H1 (cell line): ENCODE measurements at regions not wholly inside any gene's neighbourhood (a gene's known extent, or its start where the extent isn't known, plus 50 kb on each side); places are given as distances from the start of the nearest gene placed in this dataset.
A peak's percentile ranks its signal among the peaks of the same experiment; 100 is the strongest.

Experiments
- CTCF ChIA-PET: fragments of 300-600 bp; sonication (Branson Sonifier 250); formaldehyde crosslinking; loops from one replicate; lab custom pipeline; 2021; ENCODE audit not compliant: partially characterized antibody; lab: Charles Lee
- POLR2A ChIA-PET: fragments of 300-600 bp; sonication (Branson Sonifier 250); formaldehyde crosslinking; loops from one replicate; lab custom pipeline; 2021; ENCODE audit warnings: inconsistent platforms; ENCODE audit not compliant: partially characterized antibody; lab: Charles Lee
- DNase-seq, 2 experiments: peaks; one replicate each; pipeline versions ENCODE4 v3.0.0 to v3.0.0-alpha.2; 2010 to 2022; ENCODE audit warnings: low spot score in 2 of 2, low read depth in 1 of 2, mixed read lengths in 1 of 2
- FAIRE-seq: peaks from 2 replicates; lab custom pipeline; 2011; peaks lifted over from hg19 to GRCh38; lab: Jason Lieb, UNC
- H2AFZ ChIP-seq: 2 replicates; pipeline ENCODE4 v1.8.1; 2012; ENCODE audit warnings: low read length, inconsistent platforms
- H2AK5ac ChIP-seq: 2 replicates; pipeline ENCODE4 v1.6.1; 2013; ENCODE audit warnings: low read depth, low read length
- H2BK120ac ChIP-seq: replicated peaks from 2 replicates; pipeline ENCODE3; 2013; ENCODE audit warnings: low read depth, low read length, inconsistent platforms
- H2BK12ac ChIP-seq: 2 replicates; pipeline ENCODE4 v1.6.1; 2013; ENCODE audit warnings: low read depth, low read length
- H2BK15ac ChIP-seq: 2 replicates; pipeline ENCODE4 v1.6.1; 2013; ENCODE audit warnings: low read length
- H2BK20ac ChIP-seq: 2 replicates; pipeline ENCODE4 v1.6.1; 2013; ENCODE audit warnings: low read length
- H2BK5ac ChIP-seq: 2 replicates; pipeline ENCODE4 v1.6.1; 2013; ENCODE audit warnings: low read depth, low read length
- H3K14ac ChIP-seq: 2 replicates; pipeline ENCODE4 v1.6.1; 2013; ENCODE audit warnings: inconsistent platforms; ENCODE audit not compliant: insufficient read length
- H3K18ac ChIP-seq: 2 replicates; pipeline ENCODE4 v1.6.1; 2013; ENCODE audit warnings: low read length; ENCODE audit errors: extremely low read depth
- H3K23ac ChIP-seq: 2 replicates; pipeline ENCODE4 v1.6.1; 2013; ENCODE audit warnings: inconsistent platforms; ENCODE audit not compliant: insufficient read length
- H3K23me2 ChIP-seq: 2 replicates; pipeline ENCODE4 v1.6.1; 2013; ENCODE audit warnings: low read depth, low read length
- H3K27ac ChIP-seq: 2 replicates; pipeline ENCODE4 v1.6.1; 2011; ENCODE audit warnings: low read depth, low read length, inconsistent platforms
- H3K27me3 ChIP-seq, 4 experiments: replicated peaks in 1 of 4; 1 replicate in 1 of 4; 2 replicates in 3 of 4; pipeline versions ENCODE4 v1.6.1 to v1.8.1; 2011 to 2013; ENCODE audit warnings: low read length in 3 of 4, mild to moderate bottlenecking in 3 of 4, inconsistent platforms in 2 of 4, mixed read lengths in 2 of 4, moderate library complexity in 1 of 4; ENCODE audit not compliant: control insufficient read depth in 3 of 4, insufficient read depth in 3 of 4; ENCODE audit errors: extremely low read depth in 1 of 4
- H3K36me3 ChIP-seq, 4 experiments: 2 replicates each; pipeline versions ENCODE4 v1.6.1 to v1.8.1; 2011 to 2013; ENCODE audit warnings: mild to moderate bottlenecking in 4 of 4, low read length in 3 of 4, moderate library complexity in 2 of 4, control low read depth in 1 of 4, inconsistent platforms in 1 of 4; ENCODE audit not compliant: insufficient read depth in 4 of 4, control insufficient read depth in 2 of 4
- H3K4ac ChIP-seq: replicated peaks from 2 replicates; pipeline ENCODE3; 2013; ENCODE audit warnings: low read length, low read depth, mixed read lengths, inconsistent platforms; ENCODE audit not compliant: insufficient read length
- H3K4me1 ChIP-seq, 4 experiments: replicated peaks in 1 of 4; 1 replicate in 1 of 4; 2 replicates in 3 of 4; pipeline versions ENCODE4 v1.6.1 to v1.8.1; 2011 to 2013; ENCODE audit warnings: low read length in 3 of 4, inconsistent platforms in 2 of 4, mixed read lengths in 1 of 4; ENCODE audit not compliant: insufficient read depth in 4 of 4, control insufficient read depth in 3 of 4
- H3K4me2 ChIP-seq, 2 experiments: 2 replicates each; pipeline versions ENCODE4 v1.6.1 to v1.8.1; 2011 to 2013; ENCODE audit warnings: low read depth in 2 of 2, low read length in 2 of 2, control low read depth in 1 of 2, inconsistent platforms in 1 of 2, mild to moderate bottlenecking in 1 of 2; ENCODE audit not compliant: insufficient read depth in 1 of 2
- H3K4me3 ChIP-seq, 4 experiments: fragments of 200-600, 300-600 bp in 1 of 4; sonication (generic), shearing (Covaris generic), sonication (Bioruptor Twin) in 1 of 4; 2 replicates each; pipeline versions ENCODE4 v1.5.1 to v1.8.1; 2011 to 2016; ENCODE audit warnings: low read length in 4 of 4, low read depth in 3 of 4, control low read depth in 2 of 4, inconsistent platforms in 2 of 4, mild to moderate bottlenecking in 2 of 4, mixed read lengths in 1 of 4, moderate library complexity in 1 of 4; ENCODE audit not compliant: insufficient read depth in 2 of 4; ENCODE audit errors: extremely low read depth in 1 of 4
- H3K56ac ChIP-seq: replicated peaks from 2 replicates; pipeline ENCODE3; 2013; ENCODE audit warnings: low read depth, mild to moderate bottlenecking, mixed read lengths, low read length, inconsistent platforms; ENCODE audit not compliant: insufficient read length
- H3K79me1 ChIP-seq: 2 replicates; pipeline ENCODE4 v1.6.1; 2013; ENCODE audit warnings: low read depth, low read length, control low read depth
- H3K79me2 ChIP-seq, 2 experiments: 2 replicates each; pipeline versions ENCODE4 v1.6.1 to v1.8.1; 2012 to 2013; ENCODE audit warnings: low read length in 2 of 2, mild to moderate bottlenecking in 2 of 2, inconsistent platforms in 1 of 2; ENCODE audit not compliant: insufficient read depth in 2 of 2, control insufficient read depth in 1 of 2
- H3K9ac ChIP-seq, 4 experiments: replicated peaks in 1 of 4; 1 replicate in 1 of 4; 2 replicates in 3 of 4; pipeline versions ENCODE4 v1.6.1 to v1.8.1; 2011 to 2013; ENCODE audit warnings: low read depth in 3 of 4, low read length in 3 of 4, control low read depth in 2 of 4, mild to moderate bottlenecking in 2 of 4, moderate library complexity in 2 of 4, inconsistent platforms in 1 of 4; ENCODE audit errors: extremely low read depth in 1 of 4
- H3K9me3 ChIP-seq, 2 experiments: 2 replicates each; pipeline versions ENCODE4 v1.6.1 to v1.8.1; 2012 to 2013; ENCODE audit warnings: mild to moderate bottlenecking in 2 of 2, moderate library complexity in 2 of 2, control low read depth in 1 of 2, inconsistent platforms in 1 of 2, low read depth in 1 of 2, low read length in 1 of 2, mixed read lengths in 1 of 2; ENCODE audit not compliant: insufficient read depth in 2 of 2
- H4K20me1 ChIP-seq, 2 experiments: replicated peaks in 1 of 2; 2 replicates each; pipeline versions ENCODE3 to v1.8.1; 2011 to 2013; ENCODE audit warnings: inconsistent platforms in 2 of 2, low read length in 2 of 2, mild to moderate bottlenecking in 1 of 2; ENCODE audit not compliant: insufficient read depth in 2 of 2, control insufficient read depth in 1 of 2
- H4K5ac ChIP-seq: 2 replicates; pipeline ENCODE4 v1.6.1; 2013; ENCODE audit warnings: low read length, low read depth, mixed read lengths, inconsistent platforms; ENCODE audit not compliant: insufficient read length
- H4K8ac ChIP-seq: 2 replicates; pipeline ENCODE4 v1.8.0; 2013; ENCODE audit warnings: mild to moderate bottlenecking, moderate library complexity, low read length, inconsistent platforms; ENCODE audit not compliant: insufficient read depth; ENCODE audit errors: extremely low read depth
- H4K91ac ChIP-seq: replicated peaks from 2 replicates; pipeline ENCODE3; 2013; ENCODE audit warnings: low read length, mixed read lengths, inconsistent platforms; ENCODE audit not compliant: insufficient read length
- ASH2L ChIP-seq: fragments of 200-600, 300-600 bp; sonication (generic); IDR thresholded peaks from one replicate; pipeline ENCODE4 v1.7.1; 2017; ENCODE audit warnings: low read length
- CBX8 ChIP-seq: fragments of 300-800, 300-1000 bp; sonication (generic); IDR thresholded peaks from 2 replicates; pipeline ENCODE4 v1.7.1; 2016; ENCODE audit warnings: low read depth, low read length, borderline replicate concordance
- CTBP2 ChIP-seq: IDR thresholded peaks from 2 replicates; pipeline ENCODE4 v1.7.0; 2011; ENCODE audit warnings: borderline replicate concordance, mild to moderate bottlenecking, moderate library complexity, mixed read lengths, low read length; ENCODE audit not compliant: insufficient read depth, insufficient read length
- FOSL1 ChIP-seq: IDR thresholded peaks from 2 replicates; pipeline ENCODE4 v1.6.1; 2011; ENCODE audit warnings: mild to moderate bottlenecking, low read depth, low read length, moderate library complexity; ENCODE audit not compliant: insufficient read depth
- HDAC2 ChIP-seq, 2 experiments: fragments of 300-600 bp in 1 of 2; sonication (generic) in 1 of 2; IDR thresholded peaks; 2 replicates each; pipeline ENCODE4 v1.6.1; 2011 to 2012; ENCODE audit warnings: low read depth in 2 of 2, low read length in 2 of 2, mild to moderate bottlenecking in 2 of 2, moderate library complexity in 2 of 2, borderline replicate concordance in 1 of 2, inconsistent platforms in 1 of 2
- KDM4A ChIP-seq: IDR thresholded peaks from one replicate; pipeline ENCODE4 v1.7.1; 2012; ENCODE audit warnings: low read depth, mild to moderate bottlenecking, moderate library complexity, low read length, inconsistent platforms; ENCODE audit not compliant: severe bottlenecking
- RNF2 ChIP-seq: fragments of 200-900, 300-1000 bp; sonication (generic); IDR thresholded peaks from 2 replicates; pipeline ENCODE4 v1.7.1; 2016; ENCODE audit warnings: borderline replicate concordance, low read depth, mild to moderate bottlenecking, antibody characterized with exemption, low read length; ENCODE audit not compliant: poor library complexity, severe bottlenecking; ENCODE audit errors: missing control alignments
- SP2 ChIP-seq: IDR thresholded peaks from 2 replicates; pipeline ENCODE4 v1.6.1; 2012; ENCODE audit warnings: mild to moderate bottlenecking, low read length, inconsistent platforms
- SUZ12 ChIP-seq: fragments of 200-600 bp; sonication (generic); IDR thresholded peaks from 2 replicates; pipeline ENCODE4 v1.6.1; 2012; ENCODE audit warnings: mild to moderate bottlenecking, inconsistent platforms, low read length, moderate library complexity, mixed read lengths
- TCF12 ChIP-seq: IDR thresholded peaks from 2 replicates; pipeline ENCODE4 v1.6.1; 2011; ENCODE audit warnings: low read depth, mild to moderate bottlenecking, low read length
- YY1 ChIP-seq: IDR thresholded peaks from 2 replicates; pipeline ENCODE4 v1.6.1; 2011; ENCODE audit warnings: low read depth, mild to moderate bottlenecking, low read length
- WGBS, 2 experiments: shearing (Covaris generic) in 1 of 2; methylation state at CpG; one replicate each; pipeline versions ENCODE4 v1.1.6 to v1.1.7; 2013 to 2015; ENCODE audit warnings: low lambda C conversion rate in 2 of 2, mixed read lengths in 2 of 2, inconsistent platforms in 1 of 2, low coverage in 1 of 2, missing lambda C conversion rate in 1 of 2; ENCODE audit not compliant: insufficient replicate concordance in 2 of 2, insufficient coverage in 1 of 2, insufficient read length in 1 of 2; ENCODE audit errors: extremely low coverage in 1 of 2, missing lambda C conversion rate in 1 of 2; 5-methylcytosine and 5-hydroxymethylcytosine counted together

GRCh38 chr15:96416218-96416933 lies 85.9 kb downstream of the NR2F2 start:
- H3K9me3 ChIP-seq = no peaks in the 10 kb centered on the region
- no peak overlapping the region for H4K5ac ChIP-seq
- CTCF ChIA-PET = interaction anchor here (0.8 to 4.5 kb wide), 11 partner anchors 10 to 1339 kb away, joined by 3 to 25 read pairs (median 5); no protein-coding TSS in a partner anchor
- no peak overlapping the region for H3K56ac ChIP-seq
- H3K27ac ChIP-seq = no peak overlapping the region
- no peak overlapping the region for H4K91ac ChIP-seq
- peaks cover 4 to 15% (median 6%) of the 10 kb centered on the region in 4 experiments for H3K4me1 ChIP-seq
- no peak overlapping the region for H3K9ac ChIP-seq
- peaks cover 17 to 21% of the 10 kb centered on the region in 2 experiments for H4K20me1 ChIP-seq
- H2AFZ ChIP-seq = no peak overlapping the region
- peak overlapping the region; percentile 81; the same call in 1 of the 2 replicates for H4K8ac ChIP-seq
- H3K4me2 ChIP-seq = peak overlapping the region; percentile 54 to 70
- no peak overlapping the region for H3K4ac ChIP-seq
- no peak overlapping the region for H2BK5ac ChIP-seq
- no peaks in the 10 kb centered on the region for H3K36me3 ChIP-seq
- H3K79me2 ChIP-seq = no peaks in the 10 kb centered on the region
- peaks cover 2% of the 10 kb centered on the region for H3K23me2 ChIP-seq
- peak overlapping the region in 3 of 4 experiments; percentile 7 to 47 (median 13); a peak in 5 of 8 replicates for H3K4me3 ChIP-seq
- H2BK120ac ChIP-seq = no peak overlapping the region
- H2AK5ac ChIP-seq = no peak overlapping the region; the same call in 1 of the 2 replicates
- peaks cover 77 to 98% (median 92%) of the 10 kb centered on the region in 4 experiments for H3K27me3 ChIP-seq
- no peak for FAIRE-seq
- peak overlapping the region; percentile 41; the same call in 1 of the 2 replicates for H3K18ac ChIP-seq
- POLR2A ChIA-PET = interaction anchor here (1.2 to 1.9 kb wide), 3 partner anchors 48 to 79 kb away, joined by 5 to 8 read pairs (median 6); no protein-coding TSS in a partner anchor
- no peak overlapping the region for H3K14ac ChIP-seq
- peak in 1 of 2 experiments; percentile 74 for DNase-seq
- H3K23ac ChIP-seq = no peak overlapping the region
- no peak overlapping the region; the same call in 1 of the 2 replicates for H2BK15ac ChIP-seq
- no peak overlapping the region for H2BK20ac ChIP-seq
- no peaks in the 10 kb centered on the region for H3K79me1 ChIP-seq
- 0 out of 2 replicates have a peak overlapping the region, but pooled peaks have one; percentile 11 for H2BK12ac ChIP-seq
- WGBS, 2 experiments = 4% methylated on average over 35 of the region's 58 CpGs; no CpG with 5 or more reads in 1 of the 2 experiments
- 0 out of 2 replicates have a peak, but pooled peaks have one; percentile 70 for TF ChIP-seq TCF12
- no peak for TF ChIP-seq CBX8
- no peak for TF ChIP-seq FOSL1
- TF ChIP-seq RNF2 = peak; percentile 94
- TF ChIP-seq KDM4A = peak; percentile 31
- no peak for TF ChIP-seq YY1
- TF ChIP-seq ASH2L = peak; percentile 34
- no peak for TF ChIP-seq HDAC2 (IDR thresholded peaks at IDR 0.05; ENCODE audit: borderline replicate concordance in 1 of 2, low read depth in 2 of 2, low read length in 2 of 2)
- peak; percentile 92 for TF ChIP-seq CTBP2
- peak; percentile 73 for TF ChIP-seq SUZ12
- no peak for TF ChIP-seq SP2
